ENCODE measurements at regions not wholly inside any gene's neighbourhood (a gene's known extent, or its start where the extent isn't known, plus 50 kb on each side); places are given as distances from the start of the nearest gene placed in this dataset.

- no peak overlapping the region for H3K4me3 ChIP-seq (ENCODE audit: low read length in 2 of 2)
- no peak overlapping the region for H3K27ac ChIP-seq (ENCODE audit: low read depth, low read length)
- intact Hi-C loops (cut with micrococcal nuclease) = loop anchor here (1.0 kb wide), 1 partner anchor 42 kb away; no protein-coding TSS in a partner anchor
- peaks cover 9 to 13% of the 10 kb centered on the region in 2 donors for H3K27me3 Mint-ChIP-seq
- H3K4me1 Mint-ChIP-seq = no peaks in the 10 kb centered on the region
- no peaks in the 10 kb centered on the region for H3K9me3 Mint-ChIP-seq
- H3K27ac Mint-ChIP-seq = no peak overlapping the region
- H3K9me3 ChIP-seq (ENCODE audit: control insufficient read depth in 1 of 2, low read length in 2 of 2) = no peaks in the 10 kb centered on the region
- no peaks in the 10 kb centered on the region for H3K4me1 ChIP-seq (ENCODE audit: insufficient read depth, low read length)
- no peaks in the 10 kb centered on the region for H3K36me3 ChIP-seq (ENCODE audit: insufficient read depth, low read length)
- DNase-seq = peak in 3 of 5 donors; percentile 2 to 22 (median 13)
- ChIA-PET POLR2A (ENCODE audit: partially characterized antibody) (no interaction called here), CTCF (ENCODE audit: partially characterized antibody) (interaction anchor here (1.4 kb wide), 1 partner anchor 9 kb away, joined by 3 read pairs; no protein-coding TSS in a partner anchor)
- no peak overlapping the region for H3K4me3 Mint-ChIP-seq
- no peaks in the 10 kb centered on the region for H3K36me3 Mint-ChIP-seq
- no peaks in the 10 kb centered on the region for H3K27me3 ChIP-seq (ENCODE audit: insufficient read depth, low read length)
Measured at GRCh38 chr1:119286587-119287181, 81.9 kb upstream of the HAO2 start.

GRCh38 chr1:119288751-119289150 is 79.8 kb upstream of the HAO2 start:
- H3K27ac Mint-ChIP-seq = peak overlapping the region in 1 of 7 donors; percentile 82
- no peaks in the 10 kb centered on the region for H3K4me1 Mint-ChIP-seq
- H3K4me3 Mint-ChIP-seq = no peak overlapping the region
- intact Hi-C loops (cut with micrococcal nuclease) = no loop called here
- no peaks in the 10 kb centered on the region for H3K27me3 ChIP-seq (ENCODE audit: insufficient read depth, low read length)
- no peaks in the 10 kb centered on the region for H3K36me3 ChIP-seq (ENCODE audit: insufficient read depth, low read length)
- H3K27me3 Mint-ChIP-seq = peaks cover 8 to 14% of the 10 kb centered on the region in 2 donors
- no peaks in the 10 kb centered on the region for H3K9me3 ChIP-seq (ENCODE audit: control insufficient read depth in 1 of 2, low read length in 2 of 2)
- no peaks in the 10 kb centered on the region for H3K9me3 Mint-ChIP-seq
- ChIA-PET CTCF (ENCODE audit: partially characterized antibody) (interaction anchor here (1.4 to 2.0 kb wide), 2 partner anchors 9 to 14 kb away, joined by 3 to 6 read pairs; no protein-coding TSS in a partner anchor), POLR2A (ENCODE audit: partially characterized antibody) (no interaction called here)
- no peaks in the 10 kb centered on the region for H3K4me1 ChIP-seq (ENCODE audit: insufficient read depth, low read length)
- no peak overlapping the region for H3K4me3 ChIP-seq (ENCODE audit: low read length in 2 of 2)
- no peak overlapping the region for H3K27ac ChIP-seq (ENCODE audit: low read depth, low read length)
- no peak for DNase-seq
- H3K36me3 Mint-ChIP-seq = no peaks in the 10 kb centered on the region

- no peaks in the 10 kb centered on the region for H3K36me3 ChIP-seq (ENCODE audit: insufficient read depth, low read length)
- H3K27me3 ChIP-seq (ENCODE audit: insufficient read depth, low read length) = no peaks in the 10 kb centered on the region
- H3K4me3 ChIP-seq (ENCODE audit: low read length in 2 of 2) = no peak overlapping the region
- no peak for DNase-seq
- peaks cover 5 to 12% (median 7%) of the 10 kb centered on the region in 4 donors for H3K4me1 Mint-ChIP-seq
- H3K9me3 ChIP-seq (ENCODE audit: control insufficient read depth in 1 of 2, low read length in 2 of 2) = no peaks in the 10 kb centered on the region
- no peak overlapping the region for H3K4me3 Mint-ChIP-seq
- no peaks in the 10 kb centered on the region for H3K36me3 Mint-ChIP-seq
- H3K27ac ChIP-seq (ENCODE audit: low read depth, low read length) = no peak overlapping the region
- ChIA-PET POLR2A (ENCODE audit: partially characterized antibody) (no interaction called here), CTCF (ENCODE audit: partially characterized antibody) (interaction anchor here (1.3 kb wide), 1 partner anchor 454 kb away, joined by 3 read pairs; no protein-coding TSS in a partner anchor)
- intact Hi-C loops (cut with micrococcal nuclease) = no loop called here
- peaks cover 8 to 14% of the 10 kb centered on the region in 2 donors for H3K27me3 Mint-ChIP-seq
- H3K9me3 Mint-ChIP-seq = no peaks in the 10 kb centered on the region
- peaks cover 11% of the 10 kb centered on the region for H3K4me1 ChIP-seq (ENCODE audit: insufficient read depth, low read length)
- H3K27ac Mint-ChIP-seq = no peak overlapping the region
Measured at GRCh38 chr1:119290297-119290696, 78.3 kb upstream of the HAO2 start.

GRCh38 chr1:119291611-119292206 is 76.9 kb upstream of the HAO2 start:
- CTCF ChIA-PET (ENCODE audit: partially characterized antibody) = interaction anchor here (1.1 to 1.3 kb wide), 2 partner anchors 384 to 453 kb away, joined by 3 read pairs; no protein-coding TSS in a partner anchor
- peaks cover 5 to 12% (median 7%) of the 10 kb centered on the region in 4 donors for H3K4me1 Mint-ChIP-seq

GRCh38 chr1:119293797-119294196 is 74.8 kb upstream of the HAO2 start:
- Histone ChIP-seq H3K4me3 (ENCODE audit: low read length in 2 of 2) (no peak overlapping the region), H3K27me3 (ENCODE audit: insufficient read depth, low read length) (no peaks in the 10 kb centered on the region), H3K27ac (ENCODE audit: low read depth, low read length) (no peak overlapping the region), H3K4me1 (ENCODE audit: insufficient read depth, low read length) (peaks cover 11% of the 10 kb centered on the region), H3K9me3 (ENCODE audit: control insufficient read depth in 1 of 2, low read length in 2 of 2) (no peaks in the 10 kb centered on the region), H3K36me3 (ENCODE audit: insufficient read depth, low read length) (no peaks in the 10 kb centered on the region)
- H3K27me3 Mint-ChIP-seq = peaks cover under 1 to 4% of the 10 kb centered on the region in 2 donors
- POLR2A ChIA-PET (ENCODE audit: partially characterized antibody) = no interaction called here
- intact Hi-C loops (cut with micrococcal nuclease) = loop anchor here (2.0 kb wide), 1 partner anchor 75 kb away; the partner anchor contains the start of gene HAO2
- peaks cover 5 to 12% (median 7%) of the 10 kb centered on the region in 4 donors for H3K4me1 Mint-ChIP-seq
- H3K4me3 Mint-ChIP-seq = no peak overlapping the region
- no peaks in the 10 kb centered on the region for H3K9me3 Mint-ChIP-seq
- CTCF ChIA-PET (ENCODE audit: partially characterized antibody) = no interaction called here
- no peak overlapping the region for H3K27ac Mint-ChIP-seq
- H3K36me3 Mint-ChIP-seq = no peaks in the 10 kb centered on the region
- no peak for DNase-seq

More at GRCh38 chr1:119291611-119292206, 76.9 kb upstream of the HAO2 start:
- no peak overlapping the region for H3K27ac Mint-ChIP-seq
- no peak overlapping the region for H3K4me3 ChIP-seq (ENCODE audit: low read length in 2 of 2)
- no peaks in the 10 kb centered on the region for H3K9me3 Mint-ChIP-seq
- no peak for DNase-seq
- H3K4me3 Mint-ChIP-seq = peak overlapping the region in 1 of 8 donors; percentile 71
- no peaks in the 10 kb centered on the region for H3K9me3 ChIP-seq (ENCODE audit: control insufficient read depth in 1 of 2, low read length in 2 of 2)
- intact Hi-C loops (cut with micrococcal nuclease) = loop anchor here (2.0 kb wide), 1 partner anchor 77 kb away; the partner anchor contains the start of gene HAO2
- H3K27me3 Mint-ChIP-seq = peaks cover 4 to 11% of the 10 kb centered on the region in 2 donors
- peaks cover 11% of the 10 kb centered on the region for H3K4me1 ChIP-seq (ENCODE audit: insufficient read depth, low read length)
- no peak overlapping the region for H3K27ac ChIP-seq (ENCODE audit: low read depth, low read length)
- no peaks in the 10 kb centered on the region for H3K36me3 Mint-ChIP-seq
- no peaks in the 10 kb centered on the region for H3K36me3 ChIP-seq (ENCODE audit: insufficient read depth, low read length)
- H3K27me3 ChIP-seq (ENCODE audit: insufficient read depth, low read length) = no peaks in the 10 kb centered on the region
- POLR2A ChIA-PET (ENCODE audit: partially characterized antibody) = no interaction called here

GRCh38 chr1:119294199-119294598 is 74.4 kb upstream of the HAO2 start:
- no peaks in the 10 kb centered on the region for H3K9me3 ChIP-seq (ENCODE audit: control insufficient read depth in 1 of 2, low read length in 2 of 2)
- H3K36me3 Mint-ChIP-seq = no peaks in the 10 kb centered on the region
- H3K4me1 ChIP-seq (ENCODE audit: insufficient read depth, low read length) = peaks cover 11% of the 10 kb centered on the region
- no peak overlapping the region for H3K27ac ChIP-seq (ENCODE audit: low read depth, low read length)
- H3K36me3 ChIP-seq (ENCODE audit: insufficient read depth, low read length) = no peaks in the 10 kb centered on the region
- H3K9me3 Mint-ChIP-seq = peaks cover 0 to 2% (median 0%) of the 10 kb centered on the region in 8 donors
- POLR2A ChIA-PET (ENCODE audit: partially characterized antibody) = no interaction called here
- peaks cover 5 to 12% (median 7%) of the 10 kb centered on the region in 4 donors for H3K4me1 Mint-ChIP-seq
- no peak overlapping the region for H3K4me3 Mint-ChIP-seq
- CTCF ChIA-PET (ENCODE audit: partially characterized antibody) = no interaction called here
- H3K27me3 ChIP-seq (ENCODE audit: insufficient read depth, low read length) = no peaks in the 10 kb centered on the region
- DNase-seq = no peak
- H3K4me3 ChIP-seq (ENCODE audit: low read length in 2 of 2) = no peak overlapping the region
- peaks cover 0 to 7% of the 10 kb centered on the region in 2 donors for H3K27me3 Mint-ChIP-seq
- peak overlapping the region in 1 of 7 donors; percentile 67 for H3K27ac Mint-ChIP-seq
- intact Hi-C loops (cut with micrococcal nuclease) = no loop called here

GRCh38 chr1:119294722-119295121 is 73.9 kb upstream of the HAO2 start:
- ChIA-PET CTCF (ENCODE audit: partially characterized antibody) (no interaction called here), POLR2A (ENCODE audit: partially characterized antibody) (no interaction called here)
- H3K27me3 ChIP-seq (ENCODE audit: insufficient read depth, low read length) = no peaks in the 10 kb centered on the region
- H3K4me1 Mint-ChIP-seq = peaks cover 5 to 12% (median 7%) of the 10 kb centered on the region in 4 donors
- peak in 2 of 5 donors; percentile 6 to 8 for DNase-seq
- no peak overlapping the region for H3K4me3 ChIP-seq (ENCODE audit: low read length in 2 of 2)
- no peak overlapping the region for H3K27ac ChIP-seq (ENCODE audit: low read depth, low read length)
- H3K4me3 Mint-ChIP-seq = no peak overlapping the region
- H3K27ac Mint-ChIP-seq = no peak overlapping the region
- H3K27me3 Mint-ChIP-seq = peaks cover 2 to 10% of the 10 kb centered on the region in 2 donors
- H3K9me3 Mint-ChIP-seq = peaks cover 0 to 6% (median 0%) of the 10 kb centered on the region in 8 donors
- no peaks in the 10 kb centered on the region for H3K36me3 ChIP-seq (ENCODE audit: insufficient read depth, low read length)
- no peaks in the 10 kb centered on the region for H3K9me3 ChIP-seq (ENCODE audit: control insufficient read depth in 1 of 2, low read length in 2 of 2)
- peaks cover 11% of the 10 kb centered on the region for H3K4me1 ChIP-seq (ENCODE audit: insufficient read depth, low read length)
- no peaks in the 10 kb centered on the region for H3K36me3 Mint-ChIP-seq
- intact Hi-C loops (cut with micrococcal nuclease) = no loop called here

Data from CD4-positive, alpha-beta memory T cell (primary cell).